ENCODE measurements at regions not wholly inside any gene's neighbourhood (a gene's known extent, or its start where the extent isn't known, plus 50 kb on each side); places are given as distances from the start of the nearest gene placed in this dataset.

- TF ChIP-seq ZNF57 (CRISPR knock-in tag; IDR thresholded peaks at IDR 0.05) (no peak), MBD1 (CRISPR knock-in tag; IDR thresholded peaks at IDR 0.05) (no peak), ZBTB33 (CRISPR knock-in tag; IDR thresholded peaks at IDR 0.05) (no peak), THAP12 (CRISPR knock-in tag; IDR thresholded peaks at IDR 0.05) (no peak), LEF1 (IDR thresholded peaks at IDR 0.05) (no peak), KLF10 (CRISPR knock-in tag; IDR thresholded peaks at IDR 0.05) (no peak), EGR1 (conservative IDR thresholded peaks at IDR 0.05) (no peak), ARID3A (IDR thresholded peaks at IDR 0.05; ENCODE audit: borderline replicate concordance, low read depth, low read length) (no peak)
- TF ChIP-seq, protein P1, sequence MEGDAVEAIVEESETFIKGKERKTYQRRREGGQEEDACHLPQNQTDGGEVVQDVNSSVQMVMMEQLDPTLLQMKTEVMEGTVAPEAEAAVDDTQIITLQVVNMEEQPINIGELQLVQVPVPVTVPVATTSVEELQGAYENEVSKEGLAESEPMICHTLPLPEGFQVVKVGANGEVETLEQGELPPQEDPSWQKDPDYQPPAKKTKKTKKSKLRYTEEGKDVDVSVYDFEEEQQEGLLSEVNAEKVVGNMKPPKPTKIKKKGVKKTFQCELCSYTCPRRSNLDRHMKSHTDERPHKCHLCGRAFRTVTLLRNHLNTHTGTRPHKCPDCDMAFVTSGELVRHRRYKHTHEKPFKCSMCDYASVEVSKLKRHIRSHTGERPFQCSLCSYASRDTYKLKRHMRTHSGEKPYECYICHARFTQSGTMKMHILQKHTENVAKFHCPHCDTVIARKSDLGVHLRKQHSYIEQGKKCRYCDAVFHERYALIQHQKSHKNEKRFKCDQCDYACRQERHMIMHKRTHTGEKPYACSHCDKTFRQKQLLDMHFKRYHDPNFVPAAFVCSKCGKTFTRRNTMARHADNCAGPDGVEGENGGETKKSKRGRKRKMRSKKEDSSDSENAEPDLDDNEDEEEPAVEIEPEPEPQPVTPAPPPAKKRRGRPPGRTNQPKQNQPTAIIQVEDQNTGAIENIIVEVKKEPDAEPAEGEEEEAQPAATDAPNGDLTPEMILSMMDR (IDR thresholded peaks at IDR 0.05 in 2 of 3, conservative IDR thresholded peaks at IDR 0.05 in 1 of 3; ENCODE audit: insufficient read depth in 2 of 3, low read depth in 1 of 3, low read length in 3 of 3) = no peak
Observed at GRCh38 chr2:81858998-81859397, 1554.4 kb upstream of the LRRTM1 start.
